GM23338 (cell line): ENCODE measurements at regions not wholly inside any gene's neighbourhood (a gene's known extent, or its start where the extent isn't known, plus 50 kb on each side); places are given as distances from the start of the nearest gene placed in this dataset.

Experiments
- ATAC-seq: fragments of 200-7000 bp; cut with Tn5 transposase; 3 replicates; pipeline ENCODE4 v1.9.1; 2020
- DNase-seq: peaks from one replicate; pipeline ENCODE4 v3.0.0-alpha.2; 2015; ENCODE audit warnings: low spot score
- H2AFZ ChIP-seq: fragments of 200-600 bp; sonication (generic); 2 replicates; pipeline ENCODE4 v1.8.0; 2016; ENCODE audit warnings: antibody characterized with exemption, mild to moderate bottlenecking, moderate library complexity
- H3F3A ChIP-seq: fragments of 200-600 bp; sonication (generic); replicated peaks from 2 replicates; pipeline ENCODE4 v1.8.0; 2017; ENCODE audit warnings: antibody characterized with exemption, mixed run types, low read depth
- H3K27ac ChIP-seq: fragments of 200-600 bp; sonication (generic); 2 replicates; pipeline ENCODE4 v1.6.1; 2016; ENCODE audit warnings: low read depth
- H3K27me3 ChIP-seq: fragments of 200-600 bp; sonication (generic); 2 replicates; pipeline ENCODE4 v1.8.0; 2016; ENCODE audit warnings: mild to moderate bottlenecking, mixed run types, moderate library complexity; ENCODE audit not compliant: insufficient read depth
- H3K36me3 ChIP-seq: fragments of 200-600 bp; sonication (generic); 2 replicates; pipeline ENCODE4 v1.8.0; 2016; ENCODE audit warnings: mild to moderate bottlenecking; ENCODE audit not compliant: insufficient read depth
- H3K4me1 ChIP-seq: fragments of 200-600 bp; sonication (generic); 2 replicates; pipeline ENCODE4 v1.8.0; 2016; ENCODE audit warnings: mild to moderate bottlenecking, moderate library complexity; ENCODE audit not compliant: insufficient read depth
- H3K4me2 ChIP-seq: fragments of 200-600 bp; sonication (generic); 2 replicates; pipeline ENCODE4 v1.7.1; 2017; ENCODE audit warnings: mixed run types
- H3K4me3 ChIP-seq: fragments of 200-600 bp; sonication (generic); 2 replicates; pipeline ENCODE4 v1.6.1; 2016; ENCODE audit warnings: mixed run types
- H3K79me2 ChIP-seq: fragments of 200-600 bp; sonication (generic); replicated peaks from 2 replicates; pipeline ENCODE4 v1.8.0; 2017; ENCODE audit warnings: mild to moderate bottlenecking; ENCODE audit not compliant: insufficient read depth
- H3K9me2 ChIP-seq: fragments of 200-600 bp; sonication (generic); 2 replicates; pipeline ENCODE4 v1.8.0; 2017; ENCODE audit not compliant: insufficient read depth
- H4K20me1 ChIP-seq: fragments of 200-600 bp; sonication (generic); replicated peaks from 2 replicates; pipeline ENCODE4 v1.8.0; 2017; ENCODE audit warnings: mild to moderate bottlenecking; ENCODE audit not compliant: insufficient read depth
- H3K27ac Mint-ChIP-seq: 2 replicates; pipeline ENCODE4 v1.8.0; 2020; ENCODE audit warnings: inconsistent platforms, mild to moderate bottlenecking, moderate library complexity, mixed read lengths
- H3K27me3 Mint-ChIP-seq: 3 replicates; pipeline ENCODE4 v1.8.0; 2022; ENCODE audit warnings: low read depth, mild to moderate bottlenecking, moderate library complexity, mixed read lengths, inconsistent platforms; ENCODE audit not compliant: insufficient read depth, poor library complexity
- H3K36me3 Mint-ChIP-seq: 3 replicates; pipeline ENCODE4 v1.8.0; 2021; ENCODE audit warnings: low read depth, mild to moderate bottlenecking, inconsistent platforms, moderate library complexity, mixed read lengths
- H3K4me1 Mint-ChIP-seq: 3 replicates; pipeline ENCODE4 v1.8.0; 2020; ENCODE audit warnings: mild to moderate bottlenecking, inconsistent platforms, mixed read lengths
- H3K4me3 Mint-ChIP-seq: 3 replicates; pipeline ENCODE4 v1.8.0; 2021; ENCODE audit warnings: moderate library complexity, mild to moderate bottlenecking, inconsistent platforms, mixed read lengths
- H3K9me3 Mint-ChIP-seq: 3 replicates; pipeline ENCODE4 v1.8.0; 2020; ENCODE audit warnings: moderate library complexity, mild to moderate bottlenecking, inconsistent platforms, mixed read lengths
- CREB1 ChIP-seq: fragments of 250-450 bp; sonication (Bioruptor Pico); IDR thresholded peaks from 2 replicates; pipeline ENCODE4 v1.5.0; 2020; ENCODE audit warnings: low read depth, mild to moderate bottlenecking, moderate library complexity
- ETS1 ChIP-seq: IDR thresholded peaks from 2 replicates; pipeline ENCODE4 v1.6.1; 2016; ENCODE audit warnings: antibody characterized with exemption
- EZH2 ChIP-seq: fragments of 200-600 bp; sonication (generic); IDR thresholded peaks from one replicate; pipeline ENCODE4 v1.8.0; 2017; ENCODE audit warnings: antibody characterized with exemption, mild to moderate bottlenecking, low read depth; ENCODE audit not compliant: unreplicated experiment
- EZH2phosphoT487 ChIP-seq: fragments of 200-600 bp; sonication (generic); IDR thresholded peaks from one replicate; pipeline ENCODE4 v1.8.1; 2018; ENCODE audit warnings: antibody characterized with exemption; ENCODE audit not compliant: unreplicated experiment
- JUNB ChIP-seq: IDR thresholded peaks from one replicate; pipeline ENCODE4 v1.6.1; 2016; ENCODE audit warnings: antibody characterized with exemption; ENCODE audit not compliant: unreplicated experiment
- NANOG ChIP-seq: IDR thresholded peaks from 2 replicates; pipeline ENCODE4 v1.6.1; 2016; ENCODE audit warnings: antibody characterized with exemption, borderline replicate concordance
- POLR2AphosphoS5 ChIP-seq: IDR thresholded peaks from 2 replicates; pipeline ENCODE4 v1.6.1; 2016; ENCODE audit warnings: antibody characterized with exemption, low read depth
- REST ChIP-seq: IDR thresholded peaks from one replicate; pipeline ENCODE4 v1.6.1; 2018; ENCODE audit warnings: antibody characterized with exemption; ENCODE audit not compliant: unreplicated experiment
- STAT1 ChIP-seq: IDR thresholded peaks from one replicate; pipeline ENCODE4 v1.6.1; 2016; ENCODE audit warnings: antibody characterized with exemption; ENCODE audit not compliant: unreplicated experiment
- ZNF114 ChIP-seq: fragments of 250-450 bp; sonication (Bioruptor Pico); IDR thresholded peaks from 2 replicates; pipeline ENCODE4 v1.5.0; 2020; ENCODE audit warnings: mild to moderate bottlenecking, moderate library complexity
- ZNF331 ChIP-seq: fragments of 250-450 bp; sonication (Bioruptor Pico); IDR thresholded peaks from 2 replicates; pipeline ENCODE4 v1.5.0; 2020; ENCODE audit warnings: low read depth, mild to moderate bottlenecking, moderate library complexity
- TF ChIP-seq, protein P1 (sequence below): fragments of 250-450 bp; sonication (Bioruptor Pico); IDR thresholded peaks from 2 replicates; pipeline ENCODE4 v1.5.0; 2020; ENCODE audit warnings: mild to moderate bottlenecking, moderate library complexity
- TF ChIP-seq, protein P2 (sequence below), 2 experiments: fragments of 200-600 bp in 1 of 2; sonication (generic) in 1 of 2; conservative IDR thresholded peaks; 2 replicates each; pipeline versions ENCODE4 v1.5.1 to v1.6.1; 2016 to 2017; ENCODE audit warnings: antibody characterized with exemption in 2 of 2, low read depth in 2 of 2, mild to moderate bottlenecking in 2 of 2, moderate library complexity in 1 of 2

DNA sequence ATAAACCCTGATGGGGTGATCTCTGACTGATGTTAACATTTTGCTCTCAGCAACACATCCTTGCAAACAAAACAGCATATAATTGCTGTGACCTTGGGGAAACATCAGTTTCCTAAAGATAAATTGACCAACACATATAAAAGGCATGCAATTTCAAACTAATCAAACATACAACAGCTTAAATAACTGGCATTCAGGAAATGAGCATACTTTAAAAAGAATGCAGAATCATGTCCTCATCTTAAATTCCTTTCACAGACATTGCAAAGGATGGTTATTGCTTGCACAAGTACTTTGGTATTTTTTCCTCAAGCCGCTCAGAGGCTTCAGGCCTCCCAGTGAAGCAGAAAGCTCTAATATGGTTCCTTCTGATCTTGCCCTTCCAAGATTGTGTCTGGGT, 53.4 kb upstream of the RGS18 start:
- H2AFZ ChIP-seq, result no peak overlapping the region
- Mint-ChIP-seq H3K4me1 (peaks cover 10% of the 10 kb centered on the region), H3K27ac (no peak overlapping the region), H3K36me3 (no peaks in the 10 kb centered on the region), H3K9me3 (peaks cover 2% of the 10 kb centered on the region; the same call in 1 of the 3 replicates), H3K4me3 (no peak overlapping the region), H3K27me3 (no peaks in the 10 kb centered on the region)
- TF ChIP-seq POLR2AphosphoS5, result no peak
- TF ChIP-seq, protein P1, sequence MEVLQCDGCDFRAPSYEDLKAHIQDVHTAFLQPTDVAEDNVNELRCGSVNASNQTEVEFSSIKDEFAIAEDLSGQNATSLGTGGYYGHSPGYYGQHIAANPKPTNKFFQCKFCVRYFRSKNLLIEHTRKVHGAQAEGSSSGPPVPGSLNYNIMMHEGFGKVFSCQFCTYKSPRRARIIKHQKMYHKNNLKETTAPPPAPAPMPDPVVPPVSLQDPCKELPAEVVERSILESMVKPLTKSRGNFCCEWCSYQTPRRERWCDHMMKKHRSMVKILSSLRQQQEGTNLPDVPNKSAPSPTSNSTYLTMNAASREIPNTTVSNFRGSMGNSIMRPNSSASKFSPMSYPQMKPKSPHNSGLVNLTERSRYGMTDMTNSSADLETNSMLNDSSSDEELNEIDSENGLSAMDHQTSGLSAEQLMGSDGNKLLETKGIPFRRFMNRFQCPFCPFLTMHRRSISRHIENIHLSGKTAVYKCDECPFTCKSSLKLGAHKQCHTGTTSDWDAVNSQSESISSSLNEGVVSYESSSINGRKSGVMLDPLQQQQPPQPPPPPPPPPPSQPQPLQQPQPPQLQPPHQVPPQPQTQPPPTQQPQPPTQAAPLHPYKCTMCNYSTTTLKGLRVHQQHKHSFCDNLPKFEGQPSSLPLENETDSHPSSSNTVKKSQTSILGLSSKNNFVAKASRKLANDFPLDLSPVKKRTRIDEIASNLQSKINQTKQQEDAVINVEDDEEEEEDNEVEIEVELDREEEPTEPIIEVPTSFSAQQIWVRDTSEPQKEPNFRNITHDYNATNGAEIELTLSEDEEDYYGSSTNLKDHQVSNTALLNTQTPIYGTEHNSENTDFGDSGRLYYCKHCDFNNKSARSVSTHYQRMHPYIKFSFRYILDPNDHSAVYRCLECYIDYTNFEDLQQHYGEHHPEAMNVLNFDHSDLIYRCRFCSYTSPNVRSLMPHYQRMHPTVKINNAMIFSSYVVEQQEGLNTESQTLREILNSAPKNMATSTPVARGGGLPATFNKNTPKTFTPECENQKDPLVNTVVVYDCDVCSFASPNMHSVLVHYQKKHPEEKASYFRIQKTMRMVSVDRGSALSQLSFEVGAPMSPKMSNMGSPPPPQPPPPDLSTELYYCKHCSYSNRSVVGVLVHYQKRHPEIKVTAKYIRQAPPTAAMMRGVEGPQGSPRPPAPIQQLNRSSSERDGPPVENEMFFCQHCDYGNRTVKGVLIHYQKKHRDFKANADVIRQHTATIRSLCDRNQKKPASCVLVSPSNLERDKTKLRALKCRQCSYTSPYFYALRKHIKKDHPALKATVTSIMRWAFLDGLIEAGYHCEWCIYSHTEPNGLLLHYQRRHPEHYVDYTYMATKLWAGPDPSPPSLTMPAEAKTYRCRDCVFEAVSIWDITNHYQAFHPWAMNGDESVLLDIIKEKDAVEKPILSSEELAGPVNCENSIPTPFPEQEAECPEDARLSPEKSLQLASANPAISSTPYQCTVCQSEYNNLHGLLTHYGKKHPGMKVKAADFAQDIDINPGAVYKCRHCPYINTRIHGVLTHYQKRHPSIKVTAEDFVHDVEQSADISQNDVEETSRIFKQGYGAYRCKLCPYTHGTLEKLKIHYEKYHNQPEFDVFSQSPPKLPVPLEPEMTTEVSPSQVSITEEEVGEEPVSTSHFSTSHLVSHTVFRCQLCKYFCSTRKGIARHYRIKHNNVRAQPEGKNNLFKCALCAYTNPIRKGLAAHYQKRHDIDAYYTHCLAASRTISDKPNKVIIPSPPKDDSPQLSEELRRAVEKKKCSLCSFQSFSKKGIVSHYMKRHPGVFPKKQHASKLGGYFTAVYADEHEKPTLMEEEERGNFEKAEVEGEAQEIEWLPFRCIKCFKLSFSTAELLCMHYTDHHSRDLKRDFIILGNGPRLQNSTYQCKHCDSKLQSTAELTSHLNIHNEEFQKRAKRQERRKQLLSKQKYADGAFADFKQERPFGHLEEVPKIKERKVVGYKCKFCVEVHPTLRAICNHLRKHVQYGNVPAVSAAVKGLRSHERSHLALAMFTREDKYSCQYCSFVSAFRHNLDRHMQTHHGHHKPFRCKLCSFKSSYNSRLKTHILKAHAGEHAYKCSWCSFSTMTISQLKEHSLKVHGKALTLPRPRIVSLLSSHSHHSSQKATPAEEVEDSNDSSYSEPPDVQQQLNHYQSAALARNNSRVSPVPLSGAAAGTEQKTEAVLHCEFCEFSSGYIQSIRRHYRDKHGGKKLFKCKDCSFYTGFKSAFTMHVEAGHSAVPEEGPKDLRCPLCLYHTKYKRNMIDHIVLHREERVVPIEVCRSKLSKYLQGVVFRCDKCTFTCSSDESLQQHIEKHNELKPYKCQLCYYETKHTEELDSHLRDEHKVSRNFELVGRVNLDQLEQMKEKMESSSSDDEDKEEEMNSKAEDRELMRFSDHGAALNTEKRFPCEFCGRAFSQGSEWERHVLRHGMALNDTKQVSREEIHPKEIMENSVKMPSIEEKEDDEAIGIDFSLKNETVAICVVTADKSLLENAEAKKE (CRISPR knock-in tag), result no peak
- TF ChIP-seq ETS1, result no peak
- no peak for TF ChIP-seq STAT1
- no peak for TF ChIP-seq REST
- TF ChIP-seq NANOG, result no peak
- TF ChIP-seq, protein P2, sequence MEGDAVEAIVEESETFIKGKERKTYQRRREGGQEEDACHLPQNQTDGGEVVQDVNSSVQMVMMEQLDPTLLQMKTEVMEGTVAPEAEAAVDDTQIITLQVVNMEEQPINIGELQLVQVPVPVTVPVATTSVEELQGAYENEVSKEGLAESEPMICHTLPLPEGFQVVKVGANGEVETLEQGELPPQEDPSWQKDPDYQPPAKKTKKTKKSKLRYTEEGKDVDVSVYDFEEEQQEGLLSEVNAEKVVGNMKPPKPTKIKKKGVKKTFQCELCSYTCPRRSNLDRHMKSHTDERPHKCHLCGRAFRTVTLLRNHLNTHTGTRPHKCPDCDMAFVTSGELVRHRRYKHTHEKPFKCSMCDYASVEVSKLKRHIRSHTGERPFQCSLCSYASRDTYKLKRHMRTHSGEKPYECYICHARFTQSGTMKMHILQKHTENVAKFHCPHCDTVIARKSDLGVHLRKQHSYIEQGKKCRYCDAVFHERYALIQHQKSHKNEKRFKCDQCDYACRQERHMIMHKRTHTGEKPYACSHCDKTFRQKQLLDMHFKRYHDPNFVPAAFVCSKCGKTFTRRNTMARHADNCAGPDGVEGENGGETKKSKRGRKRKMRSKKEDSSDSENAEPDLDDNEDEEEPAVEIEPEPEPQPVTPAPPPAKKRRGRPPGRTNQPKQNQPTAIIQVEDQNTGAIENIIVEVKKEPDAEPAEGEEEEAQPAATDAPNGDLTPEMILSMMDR (conservative IDR thresholded peaks at IDR 0.05; ENCODE audit: low read depth in 2 of 2), result no peak
- TF ChIP-seq EZH2, result no peak
- no peak for TF ChIP-seq EZH2phosphoT487
- TF ChIP-seq CREB1, result no peak
- no peak for TF ChIP-seq ZNF114
- TF ChIP-seq JUNB, result no peak
- no peak for TF ChIP-seq ZNF331
- H3F3A ChIP-seq, result no peaks in the 10 kb centered on the region
- no peaks in the 10 kb centered on the region for H3K36me3 ChIP-seq
- DNase-seq (no peak), ATAC-seq (no peak)
- no peak overlapping the region for H3K4me3 ChIP-seq
- H3K4me1 ChIP-seq, result peaks cover 7% of the 10 kb centered on the region
- H3K27ac ChIP-seq, result no peak overlapping the region
- H3K79me2 ChIP-seq, result no peaks in the 10 kb centered on the region
- peaks cover 8% of the 10 kb centered on the region for H3K27me3 ChIP-seq
- no peak overlapping the region for H3K4me2 ChIP-seq
- peaks cover 6% of the 10 kb centered on the region; the same call in 1 of the 2 replicates for H3K9me2 ChIP-seq
- H4K20me1 ChIP-seq, result no peaks in the 10 kb centered on the region
